ENCODE measurements at regions not wholly inside any gene's neighbourhood (a gene's known extent, or its start where the extent isn't known, plus 50 kb on each side); places are given as distances from the start of the nearest gene placed in this dataset.
"Not testable (repeated sequence)": the region's sequence is repeated elsewhere in the genome, so short reads cannot be mapped to it uniquely, and the experiment has no call there.

DNA sequence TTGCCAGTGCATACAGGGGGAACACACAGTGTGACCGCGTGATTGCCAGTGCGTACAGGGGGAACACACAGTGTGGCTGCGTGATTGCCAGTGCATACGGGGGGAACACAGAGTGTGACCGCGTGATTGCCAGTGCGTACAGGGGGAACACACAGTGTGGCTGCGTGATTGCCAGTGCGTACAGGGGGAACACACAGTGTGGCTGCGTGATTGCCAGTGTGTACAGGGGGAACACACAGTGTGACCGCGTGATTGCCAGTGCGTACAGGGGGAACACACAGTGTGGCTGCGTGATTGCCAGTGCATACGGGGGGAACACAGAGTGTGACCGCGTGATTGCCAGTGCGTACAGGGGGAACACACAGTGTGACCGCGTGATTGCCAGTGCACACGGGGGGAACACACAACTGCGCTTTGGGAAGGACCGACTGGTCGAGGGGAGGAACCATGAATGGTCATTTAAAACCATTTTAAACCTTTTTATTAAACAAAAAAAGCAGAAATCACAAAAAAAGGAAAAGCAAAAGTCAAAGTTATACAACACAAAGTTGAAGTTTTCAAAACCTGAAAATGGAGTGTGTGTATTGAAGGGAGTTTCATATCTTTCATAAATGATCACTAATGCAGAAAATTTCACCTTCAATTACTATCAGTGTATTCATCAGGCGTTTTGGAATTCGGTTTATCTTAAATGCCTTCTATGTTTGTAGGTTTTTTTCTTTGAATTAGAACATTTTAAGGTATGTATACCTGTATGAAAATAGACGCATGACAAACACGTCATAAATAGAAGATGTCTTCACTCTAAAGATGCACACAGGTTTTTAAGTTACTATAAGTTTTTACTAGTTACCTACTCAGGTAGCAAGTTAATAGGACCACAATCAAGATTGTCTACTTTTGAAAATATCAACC is 141.0 kb downstream of the RTP5 start:
- not testable (repeated sequence) for H2BK20ac ChIP-seq (ENCODE audit: low read depth, low read length, poor library complexity, severe bottlenecking); DNase-seq; H2BK5ac ChIP-seq (ENCODE audit: insufficient read length, low read length); H2BK12ac ChIP-seq (ENCODE audit: insufficient read length, low read depth, low read length); H2BK120ac ChIP-seq (ENCODE audit: low read depth, low read length, poor library complexity, severe bottlenecking); H3K4me1 ChIP-seq (ENCODE audit: insufficient read depth, low read length); H3T11ph ChIP-seq (ENCODE audit: low read length); H3K23ac ChIP-seq (ENCODE audit: insufficient read length, low read depth, low read length); H4K91ac ChIP-seq (ENCODE audit: insufficient read length, low read depth, low read length); H3K4me3 Mint-ChIP-seq; H3K18ac ChIP-seq (ENCODE audit: insufficient read length, low read depth, low read length); H3K14ac ChIP-seq (ENCODE audit: insufficient read depth, low read length); H3K4me1 Mint-ChIP-seq; H4K20me1 ChIP-seq (ENCODE audit: control insufficient read depth, insufficient read depth, insufficient read length); H3K4ac ChIP-seq (ENCODE audit: low read depth, low read length); H3K27ac ChIP-seq (ENCODE audit: insufficient read length, low read depth, low read length); H3K79me1 ChIP-seq (ENCODE audit: insufficient read depth, low read depth, low read length, poor library complexity, severe bottlenecking); H2BK15ac ChIP-seq (ENCODE audit: low read depth, low read length); H3K9ac ChIP-seq (ENCODE audit: extremely low read depth, insufficient read length, low read length); H3K9me3 ChIP-seq (ENCODE audit: control insufficient read depth, low read depth, low read length); H2AK5ac ChIP-seq (ENCODE audit: insufficient read length, low read length); H3K36me3 Mint-ChIP-seq (ENCODE audit: insufficient read depth in 1 of 3, low read depth in 3 of 3); H4K8ac ChIP-seq (replicated peaks; ENCODE audit: insufficient read length, low read depth, low read length); H3K27ac Mint-ChIP-seq; H3K23me2 ChIP-seq (ENCODE audit: insufficient read length, low read depth, low read length, poor library complexity, severe bottlenecking); H3K4me2 ChIP-seq (ENCODE audit: insufficient read depth, insufficient read length, low read length); H3K56ac ChIP-seq (ENCODE audit: insufficient read length, low read depth, low read length); H3K27me3 ChIP-seq (ENCODE audit: insufficient read depth, low read length); H4K5ac ChIP-seq (ENCODE audit: insufficient read length, low read depth, low read length); H2AFZ ChIP-seq (ENCODE audit: low read length); H3K79me2 ChIP-seq (ENCODE audit: insufficient read depth, low read length)
- Mint-ChIP-seq H3K9me3 (peaks cover 8 to 15% of the 10 kb centered on the region in 2 experiments; a peak in 4 of 5 replicates), H3K27me3 (ENCODE audit: low read depth) (peaks cover 34% of the 10 kb centered on the region)
- no CpG with 5 or more reads among the region's 29 CpGs for WGBS (ENCODE audit: extremely low coverage, insufficient read length, low lambda C conversion rate)
